Caco-2 (cell line): ENCODE measurements at regions not wholly inside any gene's neighbourhood (a gene's known extent, or its start where the extent isn't known, plus 50 kb on each side); places are given as distances from the start of the nearest gene placed in this dataset.

Source experiments
- BruUV-seq: library from RNA; stranded (reverse); fragments of 400-500 nt; replicated peaks from 2 replicates; lab custom pipeline; 2021; lab: Mats Ljungman, UMichigan
- CTCF ChIA-PET: fragments of 300-600 bp; sonication (Branson Sonifier 250); formaldehyde crosslinking; loops from one replicate; lab custom pipeline; 2022; ENCODE audit warnings: antibody characterized with exemption; lab: Charles Lee
- POLR2A ChIA-PET: fragments of 300-600 bp; sonication (Branson Sonifier 250); formaldehyde crosslinking; loops from one replicate; lab custom pipeline; 2022; ENCODE audit warnings: antibody characterized with exemption; lab: Charles Lee
- DNase-seq, 2 experiments: peaks; one replicate each; pipeline versions ENCODE4 v3.0.0 to v3.0.0-alpha.2; 2020 to 2022
- H3K27me3 ChIP-seq: replicated peaks from 2 replicates; pipeline ENCODE4 v1.6.0; 2011; ENCODE audit warnings: low read length; ENCODE audit not compliant: control insufficient read depth, insufficient read depth
- H3K36me3 ChIP-seq: 2 replicates; pipeline ENCODE4 v1.5.1; 2011; ENCODE audit warnings: low read length; ENCODE audit not compliant: control insufficient read depth, insufficient read depth
- H3K4me1 ChIP-seq: fragments of 250-450 bp; sonication (Bioruptor Pico); 2 replicates; pipeline ENCODE4 v1.5.1; 2020; ENCODE audit warnings: mild to moderate bottlenecking
- H3K4me3 ChIP-seq: 2 replicates; pipeline ENCODE4 v1.5.1; 2011; ENCODE audit warnings: low read depth, mild to moderate bottlenecking, control low read depth, low read length
- H3K9me3 ChIP-seq: fragments of 250-450 bp; sonication (Bioruptor Pico); 2 replicates; pipeline ENCODE4 v1.5.1; 2020; ENCODE audit warnings: mild to moderate bottlenecking, moderate library complexity
- H3K27ac Mint-ChIP-seq: one replicate; pipeline ENCODE4 v1.8.0; 2022; ENCODE audit warnings: mixed read lengths; ENCODE audit not compliant: unreplicated experiment
- H3K27me3 Mint-ChIP-seq: one replicate; pipeline ENCODE4 v1.8.0; 2022; ENCODE audit warnings: mixed read lengths; ENCODE audit not compliant: insufficient read depth, unreplicated experiment
- H3K36me3 Mint-ChIP-seq: one replicate; pipeline ENCODE4 v1.8.0; 2022; ENCODE audit warnings: mild to moderate bottlenecking, mixed read lengths; ENCODE audit not compliant: insufficient read depth, unreplicated experiment
- H3K4me1 Mint-ChIP-seq: one replicate; pipeline ENCODE4 v1.8.0; 2022; ENCODE audit warnings: low read depth, mixed read lengths; ENCODE audit not compliant: unreplicated experiment
- H3K4me3 Mint-ChIP-seq: one replicate; pipeline ENCODE4 v1.8.0; 2022; ENCODE audit warnings: mild to moderate bottlenecking, moderate library complexity, mixed read lengths; ENCODE audit not compliant: unreplicated experiment
- H3K9me3 Mint-ChIP-seq: one replicate; pipeline ENCODE4 v1.8.0; 2022; ENCODE audit warnings: mixed read lengths; ENCODE audit not compliant: unreplicated experiment
- CTCF ChIP-seq, 2 experiments: fragments of 200-600 bp in 1 of 2; IDR thresholded peaks; 1 replicate in 1 of 2; 2 replicates in 1 of 2; pipeline versions ENCODE4 v1.5.1 to v1.8.0; 2011 to 2022; ENCODE audit warnings: antibody characterized with exemption in 1 of 2, control low read depth in 1 of 2, inconsistent platforms in 1 of 2, low read depth in 1 of 2, low read length in 1 of 2, mild to moderate bottlenecking in 1 of 2, moderate library complexity in 1 of 2; ENCODE audit not compliant: insufficient read depth in 1 of 2, severe bottlenecking in 1 of 2, unreplicated experiment in 1 of 2
- intact Hi-C: fragments of 100-400 bp; cut with micrococcal nuclease; formaldehyde crosslinking; loops from one replicate; pipeline ENCODE4 v1.10.0; 2022; ENCODE audit not compliant: unreplicated experiment

DNA sequence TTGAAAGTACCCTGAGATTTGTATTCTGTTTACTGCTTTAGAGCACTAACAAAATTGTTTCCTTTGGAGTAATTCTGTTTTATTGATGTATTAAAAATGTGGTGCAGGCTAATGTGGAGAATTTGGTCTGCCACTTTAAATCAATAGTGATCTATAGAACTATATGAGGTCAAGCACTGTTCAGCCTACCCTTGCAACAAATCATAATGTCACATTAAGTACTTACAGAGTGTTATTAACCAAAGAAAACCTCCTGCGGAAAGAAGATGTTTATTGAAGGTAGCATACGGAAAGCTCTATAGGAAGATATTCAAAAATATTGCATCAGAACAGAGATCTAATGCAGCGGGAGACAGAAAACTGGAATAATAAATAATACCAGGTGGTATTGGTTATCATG is 865.0 kb upstream of the TYRP1 start:
- Mint-ChIP-seq H3K36me3 (no peaks in the 10 kb centered on the region), H3K4me3 (no peak overlapping the region), H3K27me3 (no peaks in the 10 kb centered on the region), H3K9me3 (no peaks in the 10 kb centered on the region), H3K4me1 (no peaks in the 10 kb centered on the region), H3K27ac (no peak overlapping the region)
- H3K4me1 ChIP-seq = no peaks in the 10 kb centered on the region
- ChIA-PET POLR2A (no interaction called here), CTCF (no interaction called here)
- H3K36me3 ChIP-seq = no peaks in the 10 kb centered on the region
- BruUV-seq = no TSS peak
- no peak overlapping the region for H3K4me3 ChIP-seq
- intact Hi-C loops = no loop called here
- no peaks in the 10 kb centered on the region for H3K27me3 ChIP-seq
- no peak for TF ChIP-seq CTCF (IDR thresholded peaks at IDR 0.05; ENCODE audit: insufficient read depth in 1 of 2, low read depth in 1 of 2, low read length in 1 of 2, severe bottlenecking in 1 of 2, unreplicated experiment in 1 of 2)
- H3K9me3 ChIP-seq = no peaks in the 10 kb centered on the region
- no peak for DNase-seq

GRCh38 chr9:11833056-11833455 is 860.1 kb upstream of the TYRP1 start:
- Mint-ChIP-seq H3K36me3 (no peaks in the 10 kb centered on the region), H3K27ac (no peak overlapping the region), H3K27me3 (no peaks in the 10 kb centered on the region), H3K4me1 (no peaks in the 10 kb centered on the region), H3K9me3 (no peaks in the 10 kb centered on the region), H3K4me3 (no peak overlapping the region)
- Histone ChIP-seq H3K4me1 (no peaks in the 10 kb centered on the region), H3K36me3 (no peaks in the 10 kb centered on the region), H3K9me3 (no peaks in the 10 kb centered on the region), H3K27me3 (no peaks in the 10 kb centered on the region), H3K4me3 (no peak overlapping the region)
- ChIA-PET CTCF (no interaction called here), POLR2A (no interaction called here)
- DNase-seq = no peak
- no TSS peak for BruUV-seq
- intact Hi-C loops = no loop called here
- no peak for TF ChIP-seq CTCF (IDR thresholded peaks at IDR 0.05; ENCODE audit: insufficient read depth in 1 of 2, low read depth in 1 of 2, low read length in 1 of 2, severe bottlenecking in 1 of 2, unreplicated experiment in 1 of 2)

DNA sequence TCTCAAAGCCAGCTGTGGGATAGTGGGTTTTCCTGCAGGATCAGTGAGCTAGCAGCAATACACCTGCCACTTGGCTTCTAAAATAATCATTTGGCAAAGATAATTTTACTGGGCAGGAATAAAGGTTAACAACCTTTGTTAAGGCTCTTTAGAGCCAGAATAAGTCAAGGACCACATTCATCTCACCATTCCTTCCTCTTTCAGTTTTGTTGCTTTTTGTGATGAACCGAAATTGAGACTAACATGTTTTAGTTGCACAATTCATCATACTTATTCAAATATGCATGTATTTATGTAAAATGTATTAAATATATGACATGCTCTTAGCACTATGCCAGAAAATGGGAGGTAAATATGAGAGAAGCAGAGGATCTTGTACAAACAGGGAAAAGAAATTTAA is 824.4 kb upstream of the TYRP1 start:
- Histone ChIP-seq H3K4me1 (no peaks in the 10 kb centered on the region), H3K9me3 (no peaks in the 10 kb centered on the region), H3K27me3 (no peaks in the 10 kb centered on the region), H3K36me3 (no peaks in the 10 kb centered on the region), H3K4me3 (no peak overlapping the region)
- CTCF ChIA-PET = no interaction called here
- no peak for DNase-seq
- intact Hi-C loops = no loop called here
- POLR2A ChIA-PET = no interaction called here
- Mint-ChIP-seq H3K9me3 (no peaks in the 10 kb centered on the region), H3K27me3 (no peaks in the 10 kb centered on the region), H3K4me3 (no peak overlapping the region), H3K4me1 (no peaks in the 10 kb centered on the region), H3K36me3 (no peaks in the 10 kb centered on the region), H3K27ac (no peak overlapping the region)
- BruUV-seq = no TSS peak
- no peak for TF ChIP-seq CTCF (IDR thresholded peaks at IDR 0.05; ENCODE audit: insufficient read depth in 1 of 2, low read depth in 1 of 2, low read length in 1 of 2, severe bottlenecking in 1 of 2, unreplicated experiment in 1 of 2)
